Kidney epithelial cell (primary cell): ENCODE measurements at regions not wholly inside any gene's neighbourhood (a gene's known extent, or its start where the extent isn't known, plus 50 kb on each side); places are given as distances from the start of the nearest gene placed in this dataset.

Source experiments
- DNase-seq: peaks from one replicate; pipeline ENCODE4 v3.0.0-alpha.2; 2010; ENCODE audit warnings: low read depth
- H3K27me3 ChIP-seq: 2 replicates; pipeline ENCODE4 v1.6.0; 2011; ENCODE audit warnings: low read length; ENCODE audit not compliant: control insufficient read depth, insufficient read depth
- H3K36me3 ChIP-seq: 2 replicates; pipeline ENCODE4 v1.5.1; 2011; ENCODE audit warnings: low read length; ENCODE audit not compliant: control insufficient read depth, insufficient read depth
- H3K4me3 ChIP-seq: 2 replicates; pipeline ENCODE4 v1.5.1; 2011; ENCODE audit warnings: low read depth, mild to moderate bottlenecking, control low read depth, low read length
- TF ChIP-seq, protein P1 (sequence below): IDR thresholded peaks from 2 replicates; pipeline ENCODE4 v1.5.1; 2011; ENCODE audit warnings: mild to moderate bottlenecking, moderate library complexity, low read length, control low read depth, inconsistent platforms; ENCODE audit not compliant: insufficient read depth, poor library complexity, severe bottlenecking

DNA sequence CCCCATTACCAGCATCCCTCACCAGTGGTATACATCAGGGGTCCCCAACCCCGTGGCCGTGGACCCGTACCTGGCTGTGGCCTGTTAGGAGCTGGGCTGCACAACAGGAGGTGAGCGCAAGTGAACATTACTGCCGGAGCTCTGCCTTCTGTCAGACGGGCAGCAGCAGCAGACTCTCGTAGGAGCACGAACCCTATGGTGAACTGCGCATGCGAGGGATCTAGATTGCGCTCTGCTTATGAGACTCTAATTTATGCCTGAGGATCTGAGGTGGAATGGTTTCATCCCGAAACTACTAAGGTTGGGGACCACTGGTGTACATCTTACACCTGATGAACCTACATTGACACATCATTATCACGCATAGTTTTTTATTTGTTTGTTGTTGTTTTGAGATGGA, 52.8 kb upstream of the DHX15 start:
- Histone ChIP-seq H3K4me3 (no peak overlapping the region), H3K27me3 (no peaks in the 10 kb centered on the region), H3K36me3 (no peaks in the 10 kb centered on the region)
- DNase-seq = no peak
- TF ChIP-seq, protein P1, sequence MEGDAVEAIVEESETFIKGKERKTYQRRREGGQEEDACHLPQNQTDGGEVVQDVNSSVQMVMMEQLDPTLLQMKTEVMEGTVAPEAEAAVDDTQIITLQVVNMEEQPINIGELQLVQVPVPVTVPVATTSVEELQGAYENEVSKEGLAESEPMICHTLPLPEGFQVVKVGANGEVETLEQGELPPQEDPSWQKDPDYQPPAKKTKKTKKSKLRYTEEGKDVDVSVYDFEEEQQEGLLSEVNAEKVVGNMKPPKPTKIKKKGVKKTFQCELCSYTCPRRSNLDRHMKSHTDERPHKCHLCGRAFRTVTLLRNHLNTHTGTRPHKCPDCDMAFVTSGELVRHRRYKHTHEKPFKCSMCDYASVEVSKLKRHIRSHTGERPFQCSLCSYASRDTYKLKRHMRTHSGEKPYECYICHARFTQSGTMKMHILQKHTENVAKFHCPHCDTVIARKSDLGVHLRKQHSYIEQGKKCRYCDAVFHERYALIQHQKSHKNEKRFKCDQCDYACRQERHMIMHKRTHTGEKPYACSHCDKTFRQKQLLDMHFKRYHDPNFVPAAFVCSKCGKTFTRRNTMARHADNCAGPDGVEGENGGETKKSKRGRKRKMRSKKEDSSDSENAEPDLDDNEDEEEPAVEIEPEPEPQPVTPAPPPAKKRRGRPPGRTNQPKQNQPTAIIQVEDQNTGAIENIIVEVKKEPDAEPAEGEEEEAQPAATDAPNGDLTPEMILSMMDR = no peak

DNA sequence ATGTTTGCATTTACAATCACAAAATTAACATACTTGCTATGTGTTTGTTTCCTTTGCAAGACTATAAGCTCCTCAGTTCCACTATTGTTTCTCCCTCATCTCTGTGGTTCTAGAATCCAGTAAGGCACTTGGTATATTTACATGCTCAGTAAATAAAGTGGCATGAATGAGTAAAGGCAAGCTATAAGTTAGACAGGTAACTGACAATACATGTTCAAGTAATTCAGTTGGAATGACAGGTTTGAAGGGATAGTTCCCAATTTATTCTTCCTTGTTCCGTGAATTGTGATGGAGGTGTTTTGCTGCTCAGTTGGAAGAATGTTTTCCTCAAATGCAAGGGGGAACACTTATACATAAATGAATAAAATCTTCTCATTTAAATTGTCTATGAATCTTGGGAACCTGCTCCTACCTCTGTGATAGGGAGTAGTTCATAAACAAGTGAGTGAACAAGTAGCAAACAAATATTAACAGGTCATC, 54.1 kb upstream of the DHX15 start:
- H3K4me3 ChIP-seq = no peak overlapping the region
- TF ChIP-seq, protein P1 = no peak
- DNase-seq = no peak
- H3K36me3 ChIP-seq = no peaks in the 10 kb centered on the region
- no peaks in the 10 kb centered on the region for H3K27me3 ChIP-seq

DNA sequence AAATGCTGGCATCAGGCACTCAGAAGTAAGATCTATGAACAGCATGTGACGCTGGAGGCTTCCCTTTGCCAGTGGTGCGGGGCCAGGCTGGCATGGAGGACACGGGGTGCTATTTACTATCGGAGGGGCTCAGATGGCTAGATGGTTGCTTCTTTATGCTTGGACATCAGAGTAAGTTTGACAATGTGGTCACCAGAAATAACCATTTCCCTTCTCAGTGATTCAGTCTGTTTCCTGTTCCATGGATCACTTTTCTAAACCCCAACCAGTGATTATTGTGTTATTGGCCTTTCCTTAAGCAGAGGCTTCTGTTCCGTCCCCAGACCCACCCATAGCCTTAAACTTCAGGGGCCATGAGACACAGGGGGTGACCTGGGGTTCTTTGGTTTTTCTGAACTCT, 55.4 kb upstream of the DHX15 start:
- TF ChIP-seq, protein P1 = no peak
- H3K27me3 ChIP-seq = no peaks in the 10 kb centered on the region
- DNase-seq = no peak
- H3K36me3 ChIP-seq = no peaks in the 10 kb centered on the region
- no peak overlapping the region for H3K4me3 ChIP-seq

DNA sequence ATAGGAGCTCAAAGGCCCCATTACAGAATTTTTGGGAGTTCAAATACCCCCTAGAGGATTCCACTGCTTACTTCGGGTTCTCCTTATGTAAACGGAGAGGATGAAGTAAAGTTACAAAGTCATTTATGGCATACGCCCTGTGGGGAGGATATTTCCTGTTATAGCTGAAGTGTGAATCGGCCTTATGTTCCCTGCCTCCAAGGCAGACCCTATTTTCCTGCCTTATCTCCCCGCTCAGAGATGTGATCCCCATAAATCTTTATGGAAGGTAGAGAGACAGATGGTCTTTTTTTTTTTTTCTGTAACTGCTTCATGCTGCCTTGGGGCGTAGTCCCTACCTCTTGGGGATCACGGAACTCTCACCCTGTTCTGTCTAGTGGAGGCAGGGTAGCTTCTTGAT, 56.0 kb upstream of the DHX15 start:
- Histone ChIP-seq H3K27me3 (no peaks in the 10 kb centered on the region), H3K36me3 (no peaks in the 10 kb centered on the region), H3K4me3 (no peak overlapping the region)
- TF ChIP-seq, protein P1 = no peak
- no peak for DNase-seq

DNA sequence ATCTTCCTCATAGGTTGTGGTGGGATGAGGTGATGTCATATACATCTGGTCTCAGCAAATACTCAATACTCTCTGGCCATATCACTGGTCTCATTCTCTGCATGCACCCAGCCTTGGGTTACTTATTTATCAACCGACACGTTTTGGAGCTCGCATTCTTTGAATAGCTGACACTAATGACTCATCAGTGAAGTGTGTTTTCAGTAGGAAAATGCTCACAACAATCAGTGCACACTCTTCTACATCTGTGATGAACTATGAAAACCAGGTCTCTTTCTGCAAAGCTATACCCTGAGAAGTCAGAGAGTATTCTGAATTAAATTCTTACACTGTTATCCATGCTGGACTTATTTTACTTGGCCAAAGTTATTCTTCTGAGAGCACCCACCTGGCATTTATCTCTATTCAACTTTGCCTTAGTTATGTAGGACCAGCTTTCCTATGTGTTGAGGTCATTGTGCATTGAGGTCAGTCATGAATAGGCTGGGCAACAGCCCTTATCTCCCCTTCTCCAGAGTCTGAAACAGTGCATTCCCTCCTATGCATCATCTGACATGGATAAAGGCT, 58.7 kb upstream of the DHX15 start:
- TF ChIP-seq, protein P1 = no peak
- Histone ChIP-seq H3K27me3 (no peaks in the 10 kb centered on the region), H3K4me3 (no peak overlapping the region), H3K36me3 (no peaks in the 10 kb centered on the region)
- peak; percentile 94 for DNase-seq
